HEK293 (cell line): ENCODE measurements at regions not wholly inside any gene's neighbourhood (a gene's known extent, or its start where the extent isn't known, plus 50 kb on each side); places are given as distances from the start of the nearest gene placed in this dataset.

ENCODE experiments used
- CTCF ChIA-PET: fragments of 350-600 bp; formaldehyde crosslinking; extraction: SDS; loops from one replicate; lab custom pipeline; 2021; ENCODE audit warnings: antibody characterized with exemption; lab: Yijun Ruan, JAX
- POLR2A ChIA-PET: fragments of 300-600 bp; formaldehyde crosslinking; extraction: SDS; loops from one replicate; lab custom pipeline; 2020; ENCODE audit warnings: antibody characterized with exemption, inconsistent platforms; lab: Yijun Ruan, JAX
- H3K27ac ChIP-seq: fragments of 200-500 bp; sonication (Bioruptor generic); 2 replicates; pipeline ENCODE4 v1.5.1; 2014; ENCODE audit warnings: low read depth, low read length, control low read depth, inconsistent platforms; ENCODE audit errors: extremely low read depth
- H3K36me3 ChIP-seq, 2 experiments: fragments of 200-500 bp in 1 of 2; sonication (Bioruptor generic) in 1 of 2; 1 replicate in 1 of 2; 2 replicates in 1 of 2; pipeline ENCODE4 v1.5.1; 2014 to 2017; ENCODE audit warnings: inconsistent platforms in 2 of 2, low read length in 2 of 2; ENCODE audit not compliant: control insufficient read depth in 2 of 2, insufficient read depth in 1 of 2
- H3K4me1 ChIP-seq: fragments of 200-500 bp; sonication (Bioruptor generic); 2 replicates; pipeline ENCODE4 v1.5.1; 2014; ENCODE audit warnings: mild to moderate bottlenecking, low read length, inconsistent platforms; ENCODE audit not compliant: control insufficient read depth, insufficient read depth
- H3K4me3 ChIP-seq: 2 replicates; pipeline ENCODE4 v1.5.1; 2011; ENCODE audit warnings: low read depth, mild to moderate bottlenecking, control low read depth, low read length, moderate library complexity
- H3K9me3 ChIP-seq: fragments of 200-500 bp; sonication (Bioruptor generic); 2 replicates; pipeline ENCODE4 v1.5.1; 2014; ENCODE audit warnings: low read depth, low read length, inconsistent platforms; ENCODE audit not compliant: control insufficient read depth, insufficient read depth
- HOXA7 ChIP-seq: sonication (generic); formaldehyde crosslinking; IDR thresholded peaks from 2 replicates; pipeline ENCODE4 v1.8.1; 2022; ENCODE audit warnings: missing genetic modification reagents, borderline replicate concordance
- HOXC10 ChIP-seq: sonication (generic); formaldehyde crosslinking; IDR thresholded peaks from 2 replicates; pipeline ENCODE4 v1.8.1; 2023; ENCODE audit warnings: mild to moderate bottlenecking, missing genetic modification reagents
- KLF16 ChIP-seq: fragments of 450-650 bp; formaldehyde crosslinking; IDR thresholded peaks from 2 replicates; pipeline ENCODE4 v1.5.1; 2017; ENCODE audit warnings: missing biosample characterization, missing genetic modification characterization
- OVOL3 ChIP-seq: fragments of 450-650 bp; formaldehyde crosslinking; IDR thresholded peaks from 2 replicates; pipeline ENCODE4 v1.5.1; 2016; ENCODE audit warnings: missing biosample characterization, missing genetic modification characterization
- SETDB1 ChIP-seq: IDR thresholded peaks from one replicate; pipeline ENCODE4 v1.6.1; 2017; ENCODE audit warnings: mild to moderate bottlenecking, low read length, moderate library complexity, mixed read lengths; ENCODE audit not compliant: insufficient read length
- TRIM28 ChIP-seq: IDR thresholded peaks from 2 replicates; pipeline ENCODE4 v1.6.1; 2011; ENCODE audit warnings: low read length, control low read depth, borderline replicate concordance
- ZBTB8A ChIP-seq: fragments of 450-650 bp; formaldehyde crosslinking; IDR thresholded peaks from 2 replicates; pipeline ENCODE4 v1.5.1; 2016; ENCODE audit warnings: missing biosample characterization, missing genetic modification characterization
- ZNF202 ChIP-seq: fragments of 450-650 bp; formaldehyde crosslinking; IDR thresholded peaks from 2 replicates; pipeline ENCODE4 v1.5.1; 2016; ENCODE audit warnings: missing biosample characterization, missing genetic modification characterization, borderline replicate concordance
- ZNF292 ChIP-seq: fragments of 450-650 bp; formaldehyde crosslinking; IDR thresholded peaks from 2 replicates; pipeline ENCODE4 v1.5.1; 2016; ENCODE audit warnings: low read depth, missing biosample characterization, missing genetic modification characterization, borderline replicate concordance
- ZNF302 ChIP-seq: fragments of 450-650 bp; formaldehyde crosslinking; IDR thresholded peaks from 2 replicates; pipeline ENCODE4 v1.5.1; 2016; ENCODE audit warnings: missing biosample characterization, missing genetic modification characterization, low read depth
- ZNF366 ChIP-seq: fragments of 450-650 bp; formaldehyde crosslinking; conservative IDR thresholded peaks from 2 replicates; pipeline ENCODE4 v1.5.1; 2016; ENCODE audit warnings: missing biosample characterization, missing genetic modification characterization
- ZNF530 ChIP-seq: fragments of 450-650 bp; formaldehyde crosslinking; IDR thresholded peaks from 2 replicates; pipeline ENCODE4 v1.5.1; 2016; ENCODE audit warnings: low read depth, missing biosample characterization, missing genetic modification characterization
- ZNF626 ChIP-seq: fragments of 450-650 bp; sonication (Bioruptor Pico); formaldehyde crosslinking; IDR thresholded peaks from 2 replicates; pipeline ENCODE4 v1.5.1; 2018; ENCODE audit warnings: missing biosample characterization, missing genetic modification characterization, inconsistent platforms
- ZNF658 ChIP-seq: fragments of 450-650 bp; formaldehyde crosslinking; IDR thresholded peaks from 2 replicates; pipeline ENCODE4; 2016; ENCODE audit warnings: missing biosample characterization, missing genetic modification characterization
- ZNF747 ChIP-seq: fragments of 450-650 bp; formaldehyde crosslinking; IDR thresholded peaks from 2 replicates; pipeline ENCODE4 v1.5.1; 2016; ENCODE audit warnings: missing biosample characterization, missing genetic modification characterization
- ZNF76 ChIP-seq: fragments of 450-650 bp; formaldehyde crosslinking; IDR thresholded peaks from 2 replicates; pipeline ENCODE4; 2016; ENCODE audit warnings: low read depth, missing biosample characterization, missing genetic modification characterization, borderline replicate concordance
- TF ChIP-seq, protein P1 (sequence below): fragments of 450-650 bp; formaldehyde crosslinking; IDR thresholded peaks from 2 replicates; pipeline ENCODE4 v1.5.1; 2016; ENCODE audit warnings: missing biosample characterization, missing genetic modification characterization, low read depth
- TF ChIP-seq, protein P2 (sequence below): fragments of 450-650 bp; formaldehyde crosslinking; IDR thresholded peaks from 2 replicates; pipeline ENCODE4 v1.5.1; 2016; ENCODE audit warnings: missing biosample characterization, missing genetic modification characterization
- TF ChIP-seq, protein P3 (sequence below): fragments of 450-650 bp; formaldehyde crosslinking; optimal IDR thresholded peaks from 2 replicates; pipeline ENCODE3; 2016; ENCODE audit warnings: missing biosample characterization, mild to moderate bottlenecking, missing genetic modification characterization
- TF ChIP-seq, protein P4 (sequence below): fragments of 450-650 bp; IDR thresholded peaks from 2 replicates; pipeline ENCODE4 v1.5.1; 2018; ENCODE audit warnings: missing biosample characterization, missing genetic modification characterization

DNA sequence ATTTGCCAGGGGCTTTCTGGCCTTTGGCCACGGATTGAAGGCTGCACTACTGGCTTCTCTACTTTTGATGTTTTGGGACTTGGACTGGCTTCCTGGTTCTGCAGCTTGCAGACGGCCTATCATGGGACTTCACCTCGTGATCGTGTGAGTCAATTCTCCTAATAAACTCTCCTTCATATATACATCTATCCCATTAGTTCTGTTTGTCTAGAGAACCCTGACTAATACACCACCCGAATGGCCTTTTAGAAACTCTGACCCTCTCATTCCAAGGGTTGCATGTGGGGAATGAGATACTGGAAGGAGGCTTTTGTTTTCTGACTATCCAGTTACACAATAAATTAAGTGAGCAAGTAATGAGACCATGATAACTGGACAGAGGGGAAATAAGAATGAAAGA, 430.7 kb downstream of the CDH2 start:
- Histone ChIP-seq H3K36me3 (no peaks in the 10 kb centered on the region), H3K9me3 (no peaks in the 10 kb centered on the region), H3K4me1 (no peaks in the 10 kb centered on the region), H3K27ac (no peak overlapping the region), H3K4me3 (no peak overlapping the region)
- ChIA-PET POLR2A (no interaction called here), CTCF (interaction anchor here (0.7 to 6.5 kb wide), 3 partner anchors 68 to 206 kb away, joined by 3 to 89 read pairs (median 6); no protein-coding TSS in a partner anchor)
- no peak for TF ChIP-seq ZNF76 (tag by site-specific recombination)
- no peak for TF ChIP-seq ZNF292 (tag by site-specific recombination)
- TF ChIP-seq HOXA7 (CRISPR knock-in tag): no peak
- TF ChIP-seq KLF16: no peak

DNA sequence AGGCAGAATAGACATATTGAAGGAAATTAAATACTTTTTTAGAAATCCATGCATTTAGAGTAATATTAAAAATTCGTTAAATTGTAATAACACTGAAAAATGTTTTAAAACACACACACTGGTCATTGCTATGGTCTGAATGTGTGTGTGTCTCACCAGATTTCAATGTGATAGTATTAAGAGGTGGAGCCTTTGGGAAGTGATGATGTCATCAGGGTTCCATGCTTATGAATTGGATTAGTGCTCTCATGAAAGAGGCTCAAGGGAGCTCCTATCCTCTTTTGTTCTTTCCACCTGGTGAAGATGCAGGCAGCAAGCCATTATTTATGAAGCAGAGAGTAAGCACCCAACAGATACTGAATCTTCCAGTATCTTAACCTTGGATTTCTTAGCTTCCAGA, 441.8 kb downstream of the CDH2 start:
- ChIA-PET CTCF (interaction anchor here (0.9 to 2.0 kb wide), 2 partner anchors 15 to 18 kb away, joined by 3 to 8 read pairs; no protein-coding TSS in a partner anchor), POLR2A (no interaction called here)
- Histone ChIP-seq H3K4me1 (no peaks in the 10 kb centered on the region), H3K36me3 (no peaks in the 10 kb centered on the region), H3K9me3 (no peaks in the 10 kb centered on the region), H3K4me3 (no peak overlapping the region), H3K27ac (no peak overlapping the region)
- TF ChIP-seq, protein P1, sequence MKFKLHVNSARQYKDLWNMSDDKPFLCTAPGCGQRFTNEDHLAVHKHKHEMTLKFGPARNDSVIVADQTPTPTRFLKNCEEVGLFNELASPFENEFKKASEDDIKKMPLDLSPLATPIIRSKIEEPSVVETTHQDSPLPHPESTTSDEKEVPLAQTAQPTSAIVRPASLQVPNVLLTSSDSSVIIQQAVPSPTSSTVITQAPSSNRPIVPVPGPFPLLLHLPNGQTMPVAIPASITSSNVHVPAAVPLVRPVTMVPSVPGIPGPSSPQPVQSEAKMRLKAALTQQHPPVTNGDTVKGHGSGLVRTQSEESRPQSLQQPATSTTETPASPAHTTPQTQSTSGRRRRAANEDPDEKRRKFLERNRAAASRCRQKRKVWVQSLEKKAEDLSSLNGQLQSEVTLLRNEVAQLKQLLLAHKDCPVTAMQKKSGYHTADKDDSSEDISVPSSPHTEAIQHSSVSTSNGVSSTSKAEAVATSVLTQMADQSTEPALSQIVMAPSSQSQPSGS (tag by site-specific recombination): 0 out of 2 replicates have a peak, but pooled peaks have one; percentile 46
- TF ChIP-seq, protein P2, sequence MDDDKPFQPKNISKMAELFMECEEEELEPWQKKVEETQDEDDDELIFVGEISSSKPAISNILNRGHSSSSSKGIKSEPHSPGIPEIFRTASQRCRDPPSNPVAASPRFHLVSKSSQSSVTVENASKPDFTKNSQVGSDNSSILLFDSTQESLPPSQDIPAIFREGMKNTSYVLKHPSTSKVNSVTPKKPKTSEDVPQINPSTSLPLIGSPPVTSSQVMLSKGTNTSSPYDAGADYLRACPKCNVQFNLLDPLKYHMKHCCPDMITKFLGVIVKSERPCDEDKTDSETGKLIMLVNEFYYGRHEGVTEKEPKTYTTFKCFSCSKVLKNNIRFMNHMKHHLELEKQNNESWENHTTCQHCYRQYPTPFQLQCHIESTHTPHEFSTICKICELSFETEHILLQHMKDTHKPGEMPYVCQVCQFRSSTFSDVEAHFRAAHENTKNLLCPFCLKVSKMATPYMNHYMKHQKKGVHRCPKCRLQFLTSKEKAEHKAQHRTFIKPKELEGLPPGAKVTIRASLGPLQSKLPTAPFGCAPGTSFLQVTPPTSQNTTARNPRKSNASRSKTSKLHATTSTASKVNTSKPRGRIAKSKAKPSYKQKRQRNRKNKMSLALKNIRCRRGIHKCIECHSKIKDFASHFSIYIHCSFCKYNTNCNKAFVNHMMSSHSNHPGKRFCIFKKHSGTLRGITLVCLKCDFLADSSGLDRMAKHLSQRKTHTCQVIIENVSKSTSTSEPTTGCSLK (tag by site-specific recombination): no peak
- no peak for TF ChIP-seq HOXC10 (CRISPR knock-in tag)
- TF ChIP-seq ZNF302: no peak

DNA sequence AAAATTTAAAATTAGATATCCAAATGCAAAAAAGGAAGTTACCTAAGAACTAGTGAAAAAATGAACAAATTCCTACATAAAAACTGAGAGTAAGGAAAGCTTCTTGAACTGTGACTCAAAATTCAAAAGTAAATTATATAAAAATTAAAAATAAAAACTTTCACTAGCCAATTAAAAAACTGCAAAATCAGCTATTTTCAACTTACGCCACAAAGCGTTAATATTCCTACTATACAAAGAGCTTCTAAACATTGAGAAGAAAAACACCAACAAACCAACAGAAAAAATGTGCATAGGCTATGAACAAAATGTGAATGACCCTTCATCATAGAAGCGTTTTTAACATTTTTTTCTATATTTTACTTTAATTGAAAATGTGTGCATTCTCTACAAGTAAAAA, 445.7 kb downstream of the CDH2 start:
- Histone ChIP-seq H3K4me3 (no peak overlapping the region), H3K27ac (no peak overlapping the region), H3K9me3 (no peaks in the 10 kb centered on the region), H3K4me1 (no peaks in the 10 kb centered on the region), H3K36me3 (no peaks in the 10 kb centered on the region)
- CTCF ChIA-PET: interaction anchor here (3.4 kb wide), 1 partner anchor 19 kb away, joined by 20 read pairs; no protein-coding TSS in a partner anchor
- no peak for TF ChIP-seq OVOL3 (tag by site-specific recombination)
- TF ChIP-seq ZNF366 (tag by site-specific recombination): no peak
- TF ChIP-seq, protein P3, sequence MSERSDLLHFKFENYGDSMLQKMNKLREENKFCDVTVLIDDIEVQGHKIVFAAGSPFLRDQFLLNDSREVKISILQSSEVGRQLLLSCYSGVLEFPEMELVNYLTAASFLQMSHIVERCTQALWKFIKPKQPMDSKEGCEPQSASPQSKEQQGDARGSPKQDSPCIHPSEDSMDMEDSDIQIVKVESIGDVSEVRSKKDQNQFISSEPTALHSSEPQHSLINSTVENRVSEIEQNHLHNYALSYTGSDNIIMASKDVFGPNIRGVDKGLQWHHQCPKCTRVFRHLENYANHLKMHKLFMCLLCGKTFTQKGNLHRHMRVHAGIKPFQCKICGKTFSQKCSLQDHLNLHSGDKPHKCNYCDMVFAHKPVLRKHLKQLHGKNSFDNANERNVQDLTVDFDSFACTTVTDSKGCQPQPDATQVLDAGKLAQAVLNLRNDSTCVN (tag by site-specific recombination): no peak
- no peak for TF ChIP-seq ZNF626
- no peak for TF ChIP-seq ZNF202 (tag by site-specific recombination)
- TF ChIP-seq ZNF658: no peak
- POLR2A ChIA-PET: no interaction called here

DNA sequence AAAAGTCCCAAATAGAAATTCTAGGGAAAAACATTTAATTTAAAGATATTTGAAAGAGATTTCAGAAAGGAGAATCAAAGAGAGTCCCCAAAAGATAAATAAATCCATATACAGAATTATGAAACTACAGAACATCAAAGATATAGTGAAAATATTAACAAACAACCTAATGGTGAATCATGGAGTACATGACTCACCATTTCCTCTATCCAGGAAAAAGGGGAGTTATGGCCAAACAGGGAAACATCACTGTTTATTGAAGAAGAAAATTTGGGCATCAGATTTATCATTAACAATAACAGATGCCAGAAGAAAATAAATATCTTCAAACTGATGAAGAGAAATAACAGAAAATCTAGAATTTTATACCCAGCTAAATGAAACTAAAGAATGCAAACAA, 448.3 kb downstream of the CDH2 start:
- CTCF ChIA-PET: interaction anchor here (1.4 kb wide), 1 partner anchor 21 kb away, joined by 5 read pairs; no protein-coding TSS in a partner anchor
- Histone ChIP-seq H3K9me3 (no peaks in the 10 kb centered on the region), H3K36me3 (no peaks in the 10 kb centered on the region), H3K27ac (no peak overlapping the region), H3K4me3 (no peak overlapping the region), H3K4me1 (no peaks in the 10 kb centered on the region)
- no peak for TF ChIP-seq ZBTB8A (tag by site-specific recombination)
- TF ChIP-seq ZNF747 (tag by site-specific recombination): no peak
- peak; percentile 47 for TF ChIP-seq SETDB1
- peak; percentile 39; the same call in 1 of the 2 replicates for TF ChIP-seq TRIM28
- TF ChIP-seq, protein P4, sequence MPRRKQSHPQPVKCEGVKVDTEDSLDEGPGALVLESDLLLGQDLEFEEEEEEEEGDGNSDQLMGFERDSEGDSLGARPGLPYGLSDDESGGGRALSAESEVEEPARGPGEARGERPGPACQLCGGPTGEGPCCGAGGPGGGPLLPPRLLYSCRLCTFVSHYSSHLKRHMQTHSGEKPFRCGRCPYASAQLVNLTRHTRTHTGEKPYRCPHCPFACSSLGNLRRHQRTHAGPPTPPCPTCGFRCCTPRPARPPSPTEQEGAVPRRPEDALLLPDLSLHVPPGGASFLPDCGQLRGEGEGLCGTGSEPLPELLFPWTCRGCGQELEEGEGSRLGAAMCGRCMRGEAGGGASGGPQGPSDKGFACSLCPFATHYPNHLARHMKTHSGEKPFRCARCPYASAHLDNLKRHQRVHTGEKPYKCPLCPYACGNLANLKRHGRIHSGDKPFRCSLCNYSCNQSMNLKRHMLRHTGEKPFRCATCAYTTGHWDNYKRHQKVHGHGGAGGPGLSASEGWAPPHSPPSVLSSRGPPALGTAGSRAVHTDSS (tag by site-specific recombination): no peak
- no peak for TF ChIP-seq ZNF530 (tag by site-specific recombination)
- POLR2A ChIA-PET: no interaction called here
